ENCODE measurements at regions not wholly inside any gene's neighbourhood (a gene's known extent, or its start where the extent isn't known, plus 50 kb on each side); places are given as distances from the start of the nearest gene placed in this dataset.

- TF ChIP-seq CHD7 (IDR thresholded peaks at IDR 0.05; ENCODE audit: insufficient replicate concordance, low read length) = peak; percentile 81
- TF ChIP-seq SP4 (IDR thresholded peaks at IDR 0.05; ENCODE audit: low read length) = no peak
- no peak for TF ChIP-seq CBX8 (IDR thresholded peaks at IDR 0.05; ENCODE audit: borderline replicate concordance, low read depth, low read length)
- TF ChIP-seq CEBPB (IDR thresholded peaks at IDR 0.05; ENCODE audit: low read depth, low read length) = no peak
- no peak for TF ChIP-seq HDAC6 (IDR thresholded peaks at IDR 0.05; ENCODE audit: low read depth, low read length)
- no peak for TF ChIP-seq MAFK (IDR thresholded peaks at IDR 0.05; ENCODE audit: low read depth, low read length)
- no peak for TF ChIP-seq JUND (IDR thresholded peaks at IDR 0.05; ENCODE audit: low read length)
- TF ChIP-seq E2F6 (IDR thresholded peaks at IDR 0.05) = no peak
- TF ChIP-seq BRCA1 (IDR thresholded peaks at IDR 0.05; ENCODE audit: low read depth, low read length) = no peak
- TF ChIP-seq EZH2 (IDR thresholded peaks at IDR 0.05; ENCODE audit: low read depth, low read length, severe bottlenecking) = no peak
Measured at GRCh38 chrX:40853004-40853815, 117.9 kb upstream of the MED14 start (continued).

All from H1 (cell line).